RWPE1 (cell line): ENCODE measurements at regions not wholly inside any gene's neighbourhood (a gene's known extent, or its start where the extent isn't known, plus 50 kb on each side); places are given as distances from the start of the nearest gene placed in this dataset.

Source experiments
- CTCF ChIA-PET: fragments of 350-600 bp; sonication (Branson Sonifier 250); formaldehyde crosslinking; extraction: SDS; loops from one replicate; lab custom pipeline; 2021; lab: Yijun Ruan, JAX
- POLR2A ChIA-PET: fragments of 400-600 bp; formaldehyde crosslinking; extraction: SDS; loops from one replicate; lab custom pipeline; 2020; ENCODE audit warnings: antibody characterized with exemption; ENCODE audit not compliant: low non-redundant PET; lab: Yijun Ruan, JAX
- DNase-seq: peaks from one replicate; pipeline ENCODE4 v3.0.0; 2012; ENCODE audit warnings: low spot score
- H3K27ac ChIP-seq: fragments of 450-650 bp; 2 replicates; pipeline ENCODE4 v1.5.1; 2017
- CTCF ChIP-seq: fragments of 450-650 bp; conservative IDR thresholded peaks from 2 replicates; pipeline ENCODE4 v1.5.1; 2017; ENCODE audit warnings: low read depth, mild to moderate bottlenecking

- TF ChIP-seq CTCF: no peak
- POLR2A ChIA-PET: no interaction called here
- no peak for DNase-seq
- H3K27ac ChIP-seq: no peak overlapping the region
- CTCF ChIA-PET: interaction anchor here (0.5 to 0.6 kb wide), 2 partner anchors 62 to 111 kb away, joined by 3 to 4 read pairs; no protein-coding TSS in a partner anchor
Observed at GRCh38 chr1:90502194-90502593, 214.9 kb downstream of the BARHL2 start.

GRCh38 chr1:90501281-90501680, 215.8 kb downstream of the BARHL2 start:
- CTCF ChIA-PET: no interaction called here

GRCh38 chr1:90494748-90495282, 222.3 kb downstream of the BARHL2 start:
- CTCF ChIA-PET: interaction anchor here (0.6 kb wide), 1 partner anchor 260 kb away, joined by 3 read pairs; no protein-coding TSS in a partner anchor
- no peak for DNase-seq
- POLR2A ChIA-PET: no interaction called here
- no peak overlapping the region for H3K27ac ChIP-seq
- TF ChIP-seq CTCF: no peak

More at GRCh38 chr1:90501281-90501680, 215.8 kb downstream of the BARHL2 start:
- H3K27ac ChIP-seq: no peak overlapping the region
- no peak for DNase-seq
- POLR2A ChIA-PET: no interaction called here
- TF ChIP-seq CTCF: no peak

- POLR2A ChIA-PET: no interaction called here
- CTCF ChIA-PET: interaction anchor here (0.5 kb wide), 1 partner anchor 678 kb away, joined by 4 read pairs; no protein-coding TSS in a partner anchor
- no peak overlapping the region for H3K27ac ChIP-seq
- TF ChIP-seq CTCF: no peak
- no peak for DNase-seq
Observed at GRCh38 chr1:90488451-90488850, 228.7 kb downstream of the BARHL2 start.

- no peak for TF ChIP-seq CTCF
- ChIA-PET CTCF (no interaction called here), POLR2A (no interaction called here)
- DNase-seq: no peak
- H3K27ac ChIP-seq: no peak overlapping the region
Observed at GRCh38 chr1:90486996-90487395, 230.1 kb downstream of the BARHL2 start.

- ChIA-PET POLR2A (no interaction called here), CTCF (no interaction called here)
- no peak for DNase-seq
- TF ChIP-seq CTCF: no peak
- no peak overlapping the region for H3K27ac ChIP-seq
Observed at GRCh38 chr1:90486134-90486824, 230.8 kb downstream of the BARHL2 start.
